Nephron progenitor cell (in vitro differentiated cells): ENCODE measurements at regions not wholly inside any gene's neighbourhood (a gene's known extent, or its start where the extent isn't known, plus 50 kb on each side); places are given as distances from the start of the nearest gene placed in this dataset.

Experiments used
- DNase-seq: peaks from one replicate; pipeline ENCODE4 v3.0.0; 2021
- H3K27ac Mint-ChIP-seq: 2 replicates; pipeline ENCODE4 v1.8.0; 2021; ENCODE audit warnings: mild to moderate bottlenecking, moderate library complexity, mixed read lengths
- H3K27me3 Mint-ChIP-seq: 2 replicates; pipeline ENCODE4 v1.8.0; 2021; ENCODE audit warnings: mild to moderate bottlenecking, low read depth, mixed read lengths; ENCODE audit not compliant: poor library complexity
- H3K36me3 Mint-ChIP-seq: 2 replicates; pipeline ENCODE4 v1.8.0; 2021; ENCODE audit warnings: low read depth, mixed read lengths
- H3K4me1 Mint-ChIP-seq: 2 replicates; pipeline ENCODE4 v1.8.0; 2021; ENCODE audit warnings: mixed read lengths
- H3K4me3 Mint-ChIP-seq: 2 replicates; pipeline ENCODE4 v1.8.0; 2021; ENCODE audit warnings: mild to moderate bottlenecking, moderate library complexity, mixed read lengths
- H3K9me3 Mint-ChIP-seq: 2 replicates; pipeline ENCODE4 v1.8.0; 2021; ENCODE audit warnings: mild to moderate bottlenecking, moderate library complexity, mixed read lengths
- TF ChIP-seq, protein P1 (sequence below): fragments of 200-600 bp; sonication (generic); IDR thresholded peaks from 2 replicates; pipeline ENCODE4 v1.5.0; 2021; ENCODE audit warnings: antibody characterized with exemption

DNA sequence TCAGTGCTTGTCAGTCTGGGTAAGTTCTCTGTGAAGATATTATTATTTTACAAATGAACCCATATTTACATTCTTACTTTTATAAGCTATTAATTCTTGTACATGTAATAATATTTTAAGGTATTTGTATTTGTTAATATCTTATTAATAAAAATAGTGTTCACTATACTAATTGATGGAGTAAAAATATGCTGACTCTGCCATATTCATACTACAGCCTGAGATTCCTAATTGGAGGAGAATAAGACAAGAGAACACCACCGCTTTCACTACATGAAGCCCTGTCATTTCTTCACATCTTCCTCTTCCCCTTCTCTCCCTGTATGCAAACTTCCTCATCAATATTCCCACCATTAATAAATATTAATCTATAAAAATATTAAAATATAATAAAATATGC is 167.6 kb upstream of the TUSC1 start:
- no peak overlapping the region for H3K4me3 Mint-ChIP-seq
- H3K27ac Mint-ChIP-seq = no peak overlapping the region
- H3K27me3 Mint-ChIP-seq = no peaks in the 10 kb centered on the region
- TF ChIP-seq, protein P1, sequence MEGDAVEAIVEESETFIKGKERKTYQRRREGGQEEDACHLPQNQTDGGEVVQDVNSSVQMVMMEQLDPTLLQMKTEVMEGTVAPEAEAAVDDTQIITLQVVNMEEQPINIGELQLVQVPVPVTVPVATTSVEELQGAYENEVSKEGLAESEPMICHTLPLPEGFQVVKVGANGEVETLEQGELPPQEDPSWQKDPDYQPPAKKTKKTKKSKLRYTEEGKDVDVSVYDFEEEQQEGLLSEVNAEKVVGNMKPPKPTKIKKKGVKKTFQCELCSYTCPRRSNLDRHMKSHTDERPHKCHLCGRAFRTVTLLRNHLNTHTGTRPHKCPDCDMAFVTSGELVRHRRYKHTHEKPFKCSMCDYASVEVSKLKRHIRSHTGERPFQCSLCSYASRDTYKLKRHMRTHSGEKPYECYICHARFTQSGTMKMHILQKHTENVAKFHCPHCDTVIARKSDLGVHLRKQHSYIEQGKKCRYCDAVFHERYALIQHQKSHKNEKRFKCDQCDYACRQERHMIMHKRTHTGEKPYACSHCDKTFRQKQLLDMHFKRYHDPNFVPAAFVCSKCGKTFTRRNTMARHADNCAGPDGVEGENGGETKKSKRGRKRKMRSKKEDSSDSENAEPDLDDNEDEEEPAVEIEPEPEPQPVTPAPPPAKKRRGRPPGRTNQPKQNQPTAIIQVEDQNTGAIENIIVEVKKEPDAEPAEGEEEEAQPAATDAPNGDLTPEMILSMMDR = no peak
- H3K36me3 Mint-ChIP-seq = no peaks in the 10 kb centered on the region
- no peak for DNase-seq
- peaks cover 8% of the 10 kb centered on the region for H3K9me3 Mint-ChIP-seq
- H3K4me1 Mint-ChIP-seq = no peaks in the 10 kb centered on the region

DNA sequence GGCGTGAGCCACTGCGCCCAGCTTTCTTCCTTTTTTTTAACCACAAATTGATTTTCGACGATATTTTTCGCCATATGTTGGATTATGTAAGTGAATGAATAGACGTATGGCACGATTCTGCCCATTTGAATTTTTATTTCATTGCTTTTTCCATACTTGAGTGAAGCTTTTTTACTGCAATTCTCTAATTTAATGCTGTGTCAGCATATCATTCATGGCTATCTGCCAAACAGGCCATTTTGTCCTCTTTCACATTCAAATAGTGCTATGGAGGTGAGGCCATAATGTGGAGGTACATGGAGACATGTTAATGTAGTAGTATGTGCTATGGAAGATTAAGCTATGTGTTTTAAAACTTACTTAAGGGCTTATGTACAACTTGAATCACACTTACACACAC is 152.1 kb upstream of the TUSC1 start:
- peaks cover 7% of the 10 kb centered on the region for H3K9me3 Mint-ChIP-seq
- H3K4me3 Mint-ChIP-seq = no peak overlapping the region
- H3K27me3 Mint-ChIP-seq = no peaks in the 10 kb centered on the region
- no peak for DNase-seq
- H3K4me1 Mint-ChIP-seq = no peaks in the 10 kb centered on the region
- TF ChIP-seq, protein P1 = no peak
- H3K27ac Mint-ChIP-seq = no peak overlapping the region
- no peaks in the 10 kb centered on the region for H3K36me3 Mint-ChIP-seq

DNA sequence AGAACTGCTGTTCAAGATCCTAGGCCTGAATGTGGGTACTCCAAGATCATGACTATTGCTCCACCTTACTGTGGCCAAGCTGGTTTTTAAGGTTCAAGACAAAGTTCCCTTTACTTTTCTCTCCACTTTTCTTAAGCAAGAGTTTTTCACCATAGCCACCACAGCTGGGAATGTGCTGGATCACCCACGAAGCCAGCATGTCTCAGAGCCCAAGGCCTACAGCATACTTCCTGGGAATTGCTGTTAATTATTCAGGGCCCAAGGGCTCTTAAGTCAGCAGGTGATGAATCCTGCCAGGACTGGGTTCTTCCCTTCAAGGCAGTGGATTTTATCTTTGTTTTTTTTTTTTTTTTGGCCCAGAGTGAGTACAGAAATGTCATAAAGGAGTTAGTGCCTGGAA is 149.4 kb upstream of the TUSC1 start:
- DNase-seq = no peak
- Mint-ChIP-seq H3K9me3 (peaks cover 7% of the 10 kb centered on the region), H3K27ac (no peak overlapping the region), H3K27me3 (peaks cover 2% of the 10 kb centered on the region), H3K4me3 (no peak overlapping the region), H3K4me1 (no peaks in the 10 kb centered on the region), H3K36me3 (no peaks in the 10 kb centered on the region)
- TF ChIP-seq, protein P1 = no peak

DNA sequence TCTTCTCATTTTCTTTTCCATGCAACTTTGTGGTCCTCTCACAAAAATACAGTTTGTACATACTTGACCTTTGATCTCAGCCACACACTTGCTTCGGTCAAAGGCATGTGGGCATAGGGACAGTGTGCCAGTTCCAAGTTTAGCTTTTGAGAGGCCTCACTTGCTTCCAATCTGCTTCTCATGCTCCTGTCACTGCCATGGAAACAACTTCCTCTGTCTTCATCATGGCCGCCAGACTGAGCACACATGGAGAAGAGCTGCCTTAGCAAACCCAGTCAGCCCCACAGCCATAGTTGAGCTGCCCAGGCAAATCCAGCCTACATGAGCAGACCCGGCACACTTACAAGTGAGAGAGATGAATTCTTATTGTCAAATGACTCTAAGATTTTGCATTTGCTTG is 138.2 kb upstream of the TUSC1 start:
- Mint-ChIP-seq H3K27ac (no peak overlapping the region), H3K36me3 (no peaks in the 10 kb centered on the region), H3K4me3 (no peak overlapping the region), H3K27me3 (peaks cover 4% of the 10 kb centered on the region), H3K4me1 (no peaks in the 10 kb centered on the region), H3K9me3 (no peaks in the 10 kb centered on the region)
- TF ChIP-seq, protein P1 = no peak
- no peak for DNase-seq

DNA sequence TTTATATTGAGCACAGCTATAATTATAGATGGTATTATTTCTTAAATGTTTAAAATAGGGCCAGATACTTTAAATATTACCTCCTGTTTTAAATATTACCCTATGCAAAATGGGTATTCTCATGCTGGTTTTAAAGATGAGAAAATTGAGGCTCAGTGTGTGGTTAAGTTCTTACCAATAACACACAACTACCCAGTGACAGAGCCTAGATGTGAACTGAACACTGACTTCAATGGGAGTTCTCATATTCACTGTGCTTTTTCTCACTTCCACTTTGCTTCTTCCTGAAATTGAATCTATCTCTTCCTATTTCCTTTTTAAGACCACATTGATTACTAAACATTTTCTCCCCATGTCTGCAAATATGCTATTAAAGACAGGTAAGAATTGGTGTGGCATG is 135.8 kb upstream of the TUSC1 start:
- H3K36me3 Mint-ChIP-seq = no peaks in the 10 kb centered on the region
- TF ChIP-seq, protein P1 = no peak
- DNase-seq = no peak
- H3K27me3 Mint-ChIP-seq = peaks cover 4% of the 10 kb centered on the region
- no peaks in the 10 kb centered on the region for H3K4me1 Mint-ChIP-seq
- H3K9me3 Mint-ChIP-seq = peaks cover 5% of the 10 kb centered on the region
- no peak overlapping the region for H3K4me3 Mint-ChIP-seq
- H3K27ac Mint-ChIP-seq = no peak overlapping the region

DNA sequence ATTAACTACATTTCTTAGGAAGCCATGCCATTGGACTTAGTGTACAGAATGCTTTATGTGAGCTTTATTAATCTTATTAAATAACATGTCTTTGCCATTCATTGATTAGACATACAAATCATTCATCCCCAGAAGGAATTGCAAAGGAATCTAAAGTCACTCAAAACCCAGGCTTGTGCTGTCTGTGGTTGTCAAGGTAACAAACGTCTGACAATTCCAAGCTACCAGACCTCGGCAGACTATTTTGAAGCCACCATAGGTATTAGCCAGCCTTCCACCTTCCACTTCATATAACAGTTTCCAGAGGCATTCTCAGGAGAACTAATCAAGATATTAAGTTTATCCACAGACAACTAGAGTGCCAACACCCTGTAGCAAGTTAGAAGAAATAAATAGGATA is 135.2 kb upstream of the TUSC1 start:
- DNase-seq = no peak
- Mint-ChIP-seq H3K27me3 (peaks cover 4% of the 10 kb centered on the region), H3K4me3 (no peak overlapping the region), H3K36me3 (no peaks in the 10 kb centered on the region), H3K27ac (no peak overlapping the region), H3K9me3 (peaks cover 5% of the 10 kb centered on the region), H3K4me1 (no peaks in the 10 kb centered on the region)
- TF ChIP-seq, protein P1 = no peak
